Spleen (tissue), 7 donors: ENCODE measurements at regions not wholly inside any gene's neighbourhood (a gene's known extent, or its start where the extent isn't known, plus 50 kb on each side); places are given as distances from the start of the nearest gene placed in this dataset.

ENCODE experiments used
- CTCF ChIP-seq, 11 experiments: fragments of 200-600 bp in 7 of 11; fragments of 450-650 bp in 4 of 11; sonication (generic) in 4 of 11; IDR thresholded peaks in 8 of 11; conservative IDR thresholded peaks in 3 of 11; 1 replicate in 7 of 11; 2 replicates in 4 of 11; pipeline versions ENCODE4 v1.4.0 to v1.8.0; 2016 to 2021; ENCODE audit warnings: antibody characterized with exemption in 11 of 11, inconsistent platforms in 4 of 11, mild to moderate bottlenecking in 1 of 11
- POLR2A ChIP-seq, 3 donors: fragments of 450-650 bp; IDR thresholded peaks; one replicate each; pipeline ENCODE4 v1.5.1; 2017; ENCODE audit warnings: antibody characterized with exemption in 3 of 3, mild to moderate bottlenecking in 1 of 3
- POLR2AphosphoS5 ChIP-seq, 3 donors: sonication (generic); formaldehyde crosslinking; IDR thresholded peaks; one replicate each; pipeline ENCODE4 v1.5.1; 2017; ENCODE audit warnings: antibody characterized with exemption in 3 of 3
- donor health status: DM: no; HTN: no; CAD: no; lungs with moderate emphysema.
- donor health status: DM: no; HTN: no; CAD: no.
- donor health status: DM: no; HTN: no; CAD: no.

GRCh38 chr16:87117936-87118335 is 199.3 kb downstream of the C16orf95 start:
- TF ChIP-seq CTCF (IDR thresholded peaks at IDR 0.05 in 8 of 11, conservative IDR thresholded peaks at IDR 0.05 in 3 of 11) (no peak), POLR2AphosphoS5 (IDR thresholded peaks at IDR 0.05) (no peak), POLR2A (IDR thresholded peaks at IDR 0.05) (no peak)
